ENCODE measurements at regions not wholly inside any gene's neighbourhood (a gene's known extent, or its start where the extent isn't known, plus 50 kb on each side); places are given as distances from the start of the nearest gene placed in this dataset.

DNA sequence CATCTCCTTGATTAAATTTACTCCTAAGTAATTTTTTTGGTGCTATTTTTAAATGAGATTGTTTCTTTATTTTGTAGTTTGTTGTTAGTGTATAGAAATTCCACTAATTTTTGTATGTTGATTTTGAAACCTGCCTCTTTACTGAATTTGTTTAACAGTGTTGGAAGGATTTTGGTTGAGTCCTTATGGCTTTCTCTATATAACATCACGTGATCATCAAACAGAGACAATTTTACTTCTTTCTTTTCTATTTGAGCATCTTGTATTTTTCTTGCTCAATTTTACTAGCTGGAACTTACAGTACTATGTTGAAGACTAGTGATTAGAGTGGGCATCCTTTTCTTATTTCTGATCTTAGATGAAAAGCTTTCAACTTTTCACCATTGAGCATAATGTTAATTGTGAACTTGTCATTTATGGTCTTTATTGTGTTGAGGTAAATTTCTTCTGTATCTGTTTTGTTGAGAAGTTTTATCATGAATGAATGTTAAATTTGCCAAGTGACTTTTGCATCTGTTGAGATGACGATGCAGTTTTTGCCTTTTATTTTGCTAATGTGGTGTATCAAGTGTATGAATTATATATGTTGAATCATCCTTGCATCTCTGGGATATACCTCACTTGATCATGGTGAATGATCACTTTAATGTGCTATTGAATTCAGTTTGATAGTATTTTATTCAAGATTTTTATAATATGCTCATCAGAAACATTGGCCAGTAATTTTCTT is 645.3 kb upstream of the DDX18 start:
- no peak for DNase-seq (ENCODE audit: low read depth in 4 of 4, low spot score in 3 of 4)

DNA sequence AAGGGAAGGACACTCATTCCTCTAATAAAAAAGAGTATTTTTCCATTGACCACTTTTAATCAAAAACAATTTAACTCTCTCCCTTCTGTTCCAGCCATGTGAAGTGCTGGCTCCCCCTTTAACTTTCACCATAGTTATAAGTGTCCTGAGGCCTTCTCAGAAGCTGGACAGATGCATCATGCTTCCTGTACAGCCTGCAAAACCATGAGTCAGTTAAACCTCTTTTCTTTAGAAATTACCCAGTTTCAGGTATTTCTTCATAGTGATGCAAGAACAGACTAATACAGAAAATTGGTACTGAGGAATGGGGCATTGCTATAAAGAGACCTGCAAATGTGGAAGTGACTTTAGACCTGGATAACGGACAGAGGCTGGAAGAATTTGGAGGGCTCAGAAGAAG is 643.6 kb upstream of the DDX18 start:
- DNase-seq (ENCODE audit: low read depth in 4 of 4, low spot score in 3 of 4) = no peak

- DNase-seq (ENCODE audit: low read depth in 4 of 4, low spot score in 3 of 4) = no peak
Measured at GRCh38 chr2:117179405-117179804, 635.1 kb upstream of the DDX18 start.

DNA sequence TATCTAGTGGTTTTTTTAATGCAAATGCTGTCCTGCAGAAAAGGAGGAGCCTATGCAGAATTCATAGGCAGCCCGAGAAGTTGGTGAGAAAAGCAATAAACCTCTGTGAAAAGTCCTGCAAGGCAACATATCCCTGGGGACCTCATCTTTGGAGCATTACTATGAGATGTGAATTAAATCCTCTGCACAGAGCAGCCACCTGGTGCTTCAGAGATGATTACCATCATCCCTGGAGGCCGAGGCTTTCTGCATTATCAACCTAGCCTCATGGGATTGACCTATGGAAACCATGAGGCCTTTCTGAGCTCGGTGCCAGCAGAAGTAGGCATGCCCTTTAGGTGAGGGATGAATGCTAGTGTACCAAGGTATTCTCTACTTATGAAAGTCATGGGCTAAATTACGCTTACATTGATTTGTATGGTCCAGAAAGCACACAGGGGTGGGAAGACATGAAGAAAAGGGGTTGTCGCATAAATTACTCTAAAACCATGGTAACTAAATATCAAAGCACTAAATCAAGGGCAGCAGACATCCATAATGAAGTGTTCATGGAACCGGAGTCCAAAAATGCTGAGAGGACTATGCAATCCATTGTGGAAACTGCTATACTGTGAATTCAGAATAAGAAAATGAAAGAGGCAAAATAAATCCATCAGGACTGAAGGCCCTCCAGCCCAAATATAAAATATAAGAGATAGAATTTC is 623.5 kb upstream of the DDX18 start:
- no peak for DNase-seq (ENCODE audit: low read depth in 4 of 4, low spot score in 3 of 4)

GRCh38 chr2:117195381-117195780 is 619.1 kb upstream of the DDX18 start:
- no peak for DNase-seq (ENCODE audit: low read depth in 4 of 4, low spot score in 3 of 4)

DNA sequence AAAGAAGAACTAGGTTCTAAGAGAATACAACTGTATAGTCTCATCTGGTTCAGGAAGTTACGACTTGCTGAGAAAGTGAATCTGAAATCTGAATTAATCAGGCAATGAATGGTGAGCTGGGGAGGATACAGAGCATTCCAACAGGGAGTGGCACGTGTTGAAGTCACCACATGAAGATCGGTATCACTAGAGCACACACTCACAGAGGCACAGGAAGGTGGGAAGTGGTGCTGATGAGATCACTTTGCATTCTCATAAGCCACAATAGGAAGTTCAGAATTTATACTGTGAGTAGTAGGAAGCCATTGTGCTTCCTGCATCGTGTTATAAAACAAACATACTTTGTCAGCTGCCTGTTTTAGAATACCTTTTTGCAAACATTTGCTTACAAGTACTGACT is 615.0 kb upstream of the DDX18 start:
- DNase-seq (ENCODE audit: low read depth in 4 of 4, low spot score in 3 of 4) = no peak

- no peak for DNase-seq (ENCODE audit: low read depth in 4 of 4, low spot score in 3 of 4)
Measured at GRCh38 chr2:117212562-117212961, 601.9 kb upstream of the DDX18 start.

DNA sequence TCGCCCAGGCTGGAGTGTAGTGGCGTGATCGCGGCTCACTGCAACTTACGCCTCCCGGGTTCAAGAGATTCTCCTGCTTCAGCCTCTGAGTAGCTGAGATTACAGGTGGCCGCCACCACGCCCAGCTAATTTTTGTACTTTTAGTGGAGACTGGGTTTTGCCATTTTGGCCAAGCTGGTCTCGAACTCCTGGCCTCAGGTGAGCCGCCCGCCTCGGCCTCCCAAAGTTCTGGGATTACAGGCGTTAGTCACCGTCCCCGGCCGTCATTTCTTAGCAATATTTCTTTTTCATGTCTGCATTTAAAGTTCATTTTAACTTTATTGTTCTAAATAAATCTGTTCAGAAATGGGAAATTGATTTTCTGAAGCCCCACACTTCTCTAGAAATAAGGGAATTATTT is 597.3 kb upstream of the DDX18 start:
- DNase-seq (ENCODE audit: low read depth in 4 of 4, low spot score in 3 of 4) = no peak

- DNase-seq (ENCODE audit: low read depth in 4 of 4, low spot score in 3 of 4) = no peak
Measured at GRCh38 chr2:117222809-117223208, 591.7 kb upstream of the DDX18 start.

GRCh38 chr2:117232305-117232704 is 582.2 kb upstream of the DDX18 start:
- DNase-seq (ENCODE audit: low read depth in 4 of 4, low spot score in 3 of 4) = no peak

GRCh38 chr2:117257362-117257761 is 557.1 kb upstream of the DDX18 start:
- DNase-seq (ENCODE audit: low read depth in 4 of 4, low spot score in 3 of 4) = no peak

GRCh38 chr2:117269574-117269973 is 544.9 kb upstream of the DDX18 start:
- no peak for DNase-seq (ENCODE audit: low read depth in 4 of 4, low spot score in 3 of 4)

DNA sequence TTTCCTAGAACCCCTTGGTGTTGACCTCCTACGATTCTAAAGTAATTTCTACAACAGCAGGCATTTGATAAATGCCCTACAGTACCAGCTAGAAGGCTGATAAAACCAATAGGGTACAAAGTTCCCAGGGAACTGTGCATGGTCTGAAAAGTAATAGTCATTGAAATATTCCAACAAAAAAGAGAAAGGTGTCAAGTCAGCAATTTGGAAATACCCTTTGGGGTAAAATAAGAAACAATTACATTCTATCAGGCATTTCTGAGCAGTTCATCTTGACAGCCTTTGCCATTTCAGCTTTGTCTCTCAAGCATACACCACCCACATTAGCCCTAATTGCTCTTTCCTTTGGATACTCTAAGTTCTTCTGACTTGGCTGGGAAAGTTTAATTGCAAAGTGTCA is 542.9 kb upstream of the DDX18 start:
- no peak for DNase-seq (ENCODE audit: low read depth in 4 of 4, low spot score in 3 of 4)

DNA sequence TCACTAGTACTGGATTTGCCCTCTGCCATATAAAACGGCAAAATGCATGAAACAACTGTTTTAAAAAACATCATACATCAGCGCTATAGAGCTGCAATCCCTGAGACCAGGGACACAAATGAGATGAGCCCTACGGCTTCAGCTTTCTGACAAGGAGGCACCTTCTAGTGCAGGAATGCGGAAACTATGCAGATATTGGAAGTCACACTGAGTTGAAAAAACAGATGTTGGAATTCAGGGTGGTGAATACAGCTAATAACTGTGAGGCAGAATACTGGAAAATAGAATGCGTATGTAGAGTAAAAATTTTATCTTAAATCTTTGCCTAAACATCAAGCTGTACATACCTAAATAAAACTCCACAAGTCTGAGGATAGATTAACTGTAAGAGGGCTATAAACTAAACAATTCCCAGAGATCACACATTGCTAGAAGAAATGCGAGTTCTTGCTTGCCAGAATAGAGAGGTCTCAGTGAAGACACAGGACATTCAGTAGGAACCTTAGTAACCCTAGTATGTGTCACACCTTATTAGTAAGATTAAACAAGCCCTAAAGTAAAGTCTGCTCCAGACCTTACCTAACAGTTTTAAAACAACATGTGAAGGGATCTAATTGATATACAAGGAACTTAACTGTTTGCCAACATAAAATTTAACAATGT is 541.4 kb upstream of the DDX18 start:
- DNase-seq (ENCODE audit: low read depth in 4 of 4, low spot score in 3 of 4) = no peak

DNA sequence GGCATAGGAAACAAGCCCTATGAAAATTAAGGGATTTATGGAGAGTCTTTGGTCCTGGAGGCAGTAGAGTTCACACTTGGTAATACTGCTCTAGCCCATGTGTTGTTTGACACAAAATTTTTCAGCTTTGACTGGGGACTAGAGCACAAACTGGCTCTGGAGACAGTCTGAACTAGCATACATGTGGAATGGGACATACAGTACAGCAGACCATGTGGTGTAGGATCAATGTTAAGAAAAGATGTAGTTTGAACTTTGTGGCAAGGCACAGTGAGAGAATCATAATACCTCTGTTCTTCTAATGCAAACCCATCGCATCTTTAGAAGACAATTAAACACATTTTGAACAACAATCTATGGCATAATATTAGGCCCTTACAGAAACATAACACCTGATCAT is 521.5 kb upstream of the DDX18 start:
- no peak for DNase-seq (ENCODE audit: low read depth in 4 of 4, low spot score in 3 of 4)

DNA sequence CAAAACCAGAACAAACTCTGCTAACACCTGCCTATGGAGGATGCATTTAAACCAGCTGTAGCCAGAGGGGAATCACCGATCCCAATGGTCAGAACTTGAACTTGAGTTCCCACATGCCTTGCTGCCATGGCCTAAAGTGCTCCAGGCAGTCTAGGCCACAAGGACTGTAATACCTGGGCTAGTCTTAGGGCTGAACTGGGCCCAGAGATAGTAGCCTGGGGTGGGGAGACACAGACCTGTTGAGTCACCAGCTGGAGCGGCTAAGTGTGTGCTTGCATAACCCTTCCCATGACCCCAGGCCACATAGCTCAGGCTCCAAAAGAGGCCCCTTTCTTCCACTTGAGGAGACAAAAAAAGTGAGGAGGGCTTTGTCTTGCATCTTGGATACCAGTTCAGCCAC is 515.0 kb upstream of the DDX18 start:
- no peak for DNase-seq (ENCODE audit: low read depth in 4 of 4, low spot score in 3 of 4)

DNA sequence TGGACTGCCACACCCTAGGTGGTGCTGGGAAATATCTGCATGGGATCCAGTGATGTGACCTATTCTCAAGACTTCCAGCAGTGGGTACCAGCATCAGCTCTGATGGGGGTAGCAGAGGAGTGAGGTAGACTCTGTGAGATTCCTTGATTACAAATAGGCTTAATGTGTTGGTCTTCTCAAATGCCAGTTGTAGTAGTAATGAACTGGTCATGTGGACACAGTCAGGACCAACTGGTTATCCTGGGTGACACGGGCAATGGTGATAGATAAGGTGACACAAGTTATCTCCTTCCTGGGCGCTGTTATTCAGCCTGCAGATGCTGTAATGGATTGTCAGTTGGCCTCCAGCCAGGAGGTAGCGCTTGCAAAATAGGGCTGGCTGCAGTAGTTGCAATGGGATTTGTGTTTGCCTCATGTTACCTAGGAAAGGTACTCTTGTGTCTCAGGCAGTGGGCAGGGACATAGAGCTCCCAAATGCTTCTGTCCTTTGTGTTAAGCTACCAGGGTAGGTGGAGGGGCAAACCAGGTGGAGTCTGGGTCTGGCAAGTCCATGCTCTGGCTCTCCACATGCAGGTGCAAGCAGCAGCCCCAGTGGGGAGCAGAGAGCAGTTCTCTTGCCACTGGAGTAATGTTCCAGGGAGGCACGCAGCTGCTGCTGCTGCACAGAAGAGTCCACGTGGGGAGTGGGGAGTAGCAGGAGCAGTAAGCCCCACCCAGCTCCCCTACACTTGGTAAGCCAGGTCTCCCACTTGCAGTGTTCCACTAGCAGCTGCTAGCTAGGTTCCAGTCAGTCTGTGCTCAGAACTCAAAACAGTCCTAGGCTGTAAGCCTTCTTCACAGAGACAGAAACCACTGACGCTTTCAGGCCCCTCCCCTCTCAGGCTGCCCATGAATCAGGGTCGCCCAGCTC is 505.4 kb upstream of the DDX18 start:
- DNase-seq (ENCODE audit: low read depth in 4 of 4, low spot score in 3 of 4) = no peak

DNA sequence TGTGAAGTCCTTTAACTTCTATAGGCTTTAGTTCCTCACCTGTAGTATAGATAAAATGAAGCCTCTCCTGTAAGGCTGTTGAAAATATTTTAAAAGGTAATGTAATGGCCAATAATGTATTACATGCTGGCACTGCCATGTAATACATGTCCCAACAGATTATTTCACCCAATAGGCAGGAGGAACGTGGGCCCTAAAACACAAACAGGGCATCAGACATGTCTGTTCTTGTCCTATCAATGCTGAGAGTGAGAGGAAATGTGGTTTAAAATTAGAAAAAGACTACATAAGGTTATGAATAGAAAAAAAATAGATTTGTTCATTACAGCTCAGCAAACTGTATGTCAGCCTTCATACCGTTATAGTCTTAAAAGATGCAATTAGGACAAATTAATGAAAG is 492.7 kb upstream of the DDX18 start:
- DNase-seq (ENCODE audit: low read depth in 4 of 4, low spot score in 3 of 4) = no peak

GRCh38 chr2:117323331-117323730 is 491.2 kb upstream of the DDX18 start:
- peak in 1 of 4 donors; percentile 6 for DNase-seq (ENCODE audit: low read depth in 4 of 4, low spot score in 3 of 4)

DNA sequence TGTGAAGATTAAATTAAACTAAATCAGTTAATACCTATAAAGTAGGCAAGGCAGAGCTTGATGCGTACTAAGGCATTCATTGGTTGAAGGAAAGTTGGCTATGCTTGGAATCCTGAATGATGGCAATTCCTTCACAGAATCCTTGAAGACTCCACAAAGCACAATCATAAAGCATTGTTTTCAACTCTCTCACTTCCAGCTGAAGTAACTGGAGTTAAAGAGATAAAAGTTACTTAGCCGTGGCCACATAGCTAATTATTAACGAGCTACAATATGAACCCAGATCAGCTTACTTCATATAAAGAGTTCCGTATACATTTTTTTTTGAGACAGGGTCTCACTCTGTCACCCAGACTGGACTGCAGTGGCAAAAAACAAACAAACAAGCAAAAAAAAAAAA is 483.9 kb upstream of the DDX18 start:
- DNase-seq (ENCODE audit: low read depth in 4 of 4, low spot score in 3 of 4) = peak in 2 of 4 donors; percentile 24 to 30

- no peak for DNase-seq (ENCODE audit: low read depth in 4 of 4, low spot score in 3 of 4)
Measured at GRCh38 chr2:117335967-117336366, 478.5 kb upstream of the DDX18 start.

All from right renal pelvis (tissue), 4 donors.